Endothelial cell (in vitro differentiated cells): ENCODE measurements at regions not wholly inside any gene's neighbourhood (a gene's known extent, or its start where the extent isn't known, plus 50 kb on each side); places are given as distances from the start of the nearest gene placed in this dataset.
A peak's percentile ranks its signal among the peaks of the same experiment; 100 is the strongest.
"Not testable (repeated sequence)": the region's sequence is repeated elsewhere in the genome, so short reads cannot be mapped to it uniquely, and the experiment has no call there.

Source experiments
- DNase-seq: peaks from one replicate; pipeline ENCODE4 v3.0.0; 2021; ENCODE audit warnings: low spot score
- H3K27ac Mint-ChIP-seq: one replicate; pipeline ENCODE4 v1.8.0; 2021; ENCODE audit warnings: mixed read lengths, inconsistent platforms; ENCODE audit not compliant: unreplicated experiment
- H3K27me3 Mint-ChIP-seq: one replicate; pipeline ENCODE4 v1.8.0; 2021; ENCODE audit warnings: mild to moderate bottlenecking, moderate library complexity, mixed read lengths, inconsistent platforms; ENCODE audit not compliant: unreplicated experiment
- H3K36me3 Mint-ChIP-seq: one replicate; pipeline ENCODE4 v1.8.0; 2021; ENCODE audit warnings: mild to moderate bottlenecking, low read depth, mixed read lengths, inconsistent platforms; ENCODE audit not compliant: unreplicated experiment
- H3K4me1 Mint-ChIP-seq: one replicate; pipeline ENCODE4 v1.8.0; 2021; ENCODE audit warnings: mild to moderate bottlenecking, mixed read lengths, inconsistent platforms; ENCODE audit not compliant: unreplicated experiment
- H3K4me3 Mint-ChIP-seq: one replicate; pipeline ENCODE4 v1.8.0; 2021; ENCODE audit warnings: mild to moderate bottlenecking, mixed read lengths, inconsistent platforms; ENCODE audit not compliant: unreplicated experiment
- H3K9me3 Mint-ChIP-seq: one replicate; pipeline ENCODE4 v1.8.0; 2021; ENCODE audit warnings: mixed read lengths, inconsistent platforms; ENCODE audit not compliant: unreplicated experiment
- CTCF ChIP-seq: fragments of 200-600 bp; sonication (generic); IDR thresholded peaks from one replicate; pipeline ENCODE4 v1.5.0; 2021; ENCODE audit warnings: antibody characterized with exemption; ENCODE audit not compliant: unreplicated experiment

- Mint-ChIP-seq H3K27me3 (peaks cover 1% of the 10 kb centered on the region), H3K36me3 (no peaks in the 10 kb centered on the region), H3K9me3 (no peaks in the 10 kb centered on the region), H3K4me1 (peaks cover 4% of the 10 kb centered on the region), H3K27ac (no peak overlapping the region), H3K4me3 (no peak overlapping the region)
- TF ChIP-seq CTCF, result peak; percentile 76
- DNase-seq, result peak; percentile 36
Observed at GRCh38 chr9:86614871-86615849, 260.9 kb upstream of the TUT7 start.

- no peak for DNase-seq
- Mint-ChIP-seq H3K36me3 (no peaks in the 10 kb centered on the region), H3K4me3 (no peak overlapping the region), H3K27me3 (no peaks in the 10 kb centered on the region), H3K4me1 (peaks cover 4% of the 10 kb centered on the region), H3K27ac (no peak overlapping the region), H3K9me3 (no peaks in the 10 kb centered on the region)
- TF ChIP-seq CTCF, result no peak
Observed at GRCh38 chr9:86613943-86614342, 259.7 kb upstream of the TUT7 start.

GRCh38 chr9:86611534-86611933, 257.3 kb upstream of the TUT7 start:
- H3K4me1 Mint-ChIP-seq, DNase-seq, H3K27ac Mint-ChIP-seq, H3K4me3 Mint-ChIP-seq, H3K9me3 Mint-ChIP-seq, H3K27me3 Mint-ChIP-seq, H3K36me3 Mint-ChIP-seq: not testable (repeated sequence)

GRCh38 chr9:86605303-86605702, 251.1 kb upstream of the TUT7 start:
- DNase-seq, result no peak
- no peak for TF ChIP-seq CTCF
- H3K4me3 Mint-ChIP-seq, result no peak overlapping the region
- no peaks in the 10 kb centered on the region for H3K36me3 Mint-ChIP-seq
- peaks cover 10% of the 10 kb centered on the region for H3K4me1 Mint-ChIP-seq
- no peaks in the 10 kb centered on the region for H3K27me3 Mint-ChIP-seq
- no peaks in the 10 kb centered on the region for H3K9me3 Mint-ChIP-seq
- H3K27ac Mint-ChIP-seq, result no peak overlapping the region

GRCh38 chr9:86604741-86605140, 250.5 kb upstream of the TUT7 start:
- H3K9me3 Mint-ChIP-seq, result no peaks in the 10 kb centered on the region
- peaks cover 16% of the 10 kb centered on the region for H3K4me1 Mint-ChIP-seq
- DNase-seq, result no peak
- TF ChIP-seq CTCF, result no peak
- no peak overlapping the region for H3K4me3 Mint-ChIP-seq
- H3K36me3 Mint-ChIP-seq, result no peaks in the 10 kb centered on the region
- no peak overlapping the region for H3K27ac Mint-ChIP-seq
- no peaks in the 10 kb centered on the region for H3K27me3 Mint-ChIP-seq
